ENCODE measurements at regions not wholly inside any gene's neighbourhood (a gene's known extent, or its start where the extent isn't known, plus 50 kb on each side); places are given as distances from the start of the nearest gene placed in this dataset.

DNA sequence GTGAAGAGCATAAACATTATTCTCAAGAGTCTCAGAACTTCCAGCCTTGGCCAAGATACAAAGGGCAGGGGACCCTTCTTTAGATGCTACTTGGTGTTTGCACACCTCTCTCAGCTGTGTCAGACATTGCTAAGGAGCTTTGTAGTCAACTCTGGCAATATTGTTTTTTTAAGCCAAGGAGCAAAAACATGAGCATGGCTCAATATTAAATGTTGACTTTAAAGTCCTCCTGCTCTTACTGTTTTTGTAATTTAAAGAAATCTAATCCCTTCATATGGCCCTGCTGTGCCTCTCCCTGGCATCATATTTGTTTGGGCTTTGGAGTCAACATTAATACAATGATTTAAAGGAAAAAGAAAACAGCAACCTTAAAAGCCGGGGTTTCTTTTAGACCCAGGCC lies 67.9 kb upstream of the TMEM170B start:
- TF ChIP-seq, protein P1, sequence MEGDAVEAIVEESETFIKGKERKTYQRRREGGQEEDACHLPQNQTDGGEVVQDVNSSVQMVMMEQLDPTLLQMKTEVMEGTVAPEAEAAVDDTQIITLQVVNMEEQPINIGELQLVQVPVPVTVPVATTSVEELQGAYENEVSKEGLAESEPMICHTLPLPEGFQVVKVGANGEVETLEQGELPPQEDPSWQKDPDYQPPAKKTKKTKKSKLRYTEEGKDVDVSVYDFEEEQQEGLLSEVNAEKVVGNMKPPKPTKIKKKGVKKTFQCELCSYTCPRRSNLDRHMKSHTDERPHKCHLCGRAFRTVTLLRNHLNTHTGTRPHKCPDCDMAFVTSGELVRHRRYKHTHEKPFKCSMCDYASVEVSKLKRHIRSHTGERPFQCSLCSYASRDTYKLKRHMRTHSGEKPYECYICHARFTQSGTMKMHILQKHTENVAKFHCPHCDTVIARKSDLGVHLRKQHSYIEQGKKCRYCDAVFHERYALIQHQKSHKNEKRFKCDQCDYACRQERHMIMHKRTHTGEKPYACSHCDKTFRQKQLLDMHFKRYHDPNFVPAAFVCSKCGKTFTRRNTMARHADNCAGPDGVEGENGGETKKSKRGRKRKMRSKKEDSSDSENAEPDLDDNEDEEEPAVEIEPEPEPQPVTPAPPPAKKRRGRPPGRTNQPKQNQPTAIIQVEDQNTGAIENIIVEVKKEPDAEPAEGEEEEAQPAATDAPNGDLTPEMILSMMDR (IDR thresholded peaks at IDR 0.05; ENCODE audit: low read depth, low read length, poor library complexity, severe bottlenecking), result no peak
- no peak for TF ChIP-seq EZH2phosphoT487 (IDR thresholded peaks at IDR 0.05; ENCODE audit: borderline replicate concordance, low read length)
